Loucy (cell line): ENCODE measurements at regions not wholly inside any gene's neighbourhood (a gene's known extent, or its start where the extent isn't known, plus 50 kb on each side); places are given as distances from the start of the nearest gene placed in this dataset.

Experiments used
- CTCF ChIP-seq: fragments of 200-600 bp; sonication (generic); conservative IDR thresholded peaks from 2 replicates; pipeline ENCODE4 v1.5.1; 2014; ENCODE audit warnings: mild to moderate bottlenecking, antibody characterized with exemption, low read length
- EZH2phosphoT487 ChIP-seq: fragments of 200-600 bp; IDR thresholded peaks from 2 replicates; pipeline ENCODE4 v1.6.1; 2018; ENCODE audit warnings: antibody characterized with exemption, mild to moderate bottlenecking, moderate library complexity, borderline replicate concordance

- TF ChIP-seq CTCF (no peak), EZH2phosphoT487 (no peak)
Measured at GRCh38 chr5:7000310-7000709, 287.1 kb downstream of the TENT4A start.
